Tibial nerve (tissue), 4 donors: ENCODE measurements at regions not wholly inside any gene's neighbourhood (a gene's known extent, or its start where the extent isn't known, plus 50 kb on each side); places are given as distances from the start of the nearest gene placed in this dataset.

Experiments
- DNase-seq, 2 donors: peaks; one replicate each; pipeline ENCODE4 v3.0.0-alpha.2; 2019; ENCODE audit warnings: low spot score in 2 of 2
- H3K27ac ChIP-seq, 4 donors: fragments of 200-600 bp; sonication (generic) in 3 of 4; one replicate each; pipeline ENCODE4 v1.5.1; 2017 to 2019; ENCODE audit warnings: mild to moderate bottlenecking in 1 of 4
- H3K27me3 ChIP-seq, 2 donors: fragments of 200-600 bp; sonication (generic) in 1 of 2; one replicate each; pipeline versions ENCODE4 v1.5.1 to v1.6.0; 2017 to 2019
- H3K36me3 ChIP-seq, 3 donors: fragments of 200-600 bp; sonication (generic); one replicate each; pipeline ENCODE4 v1.5.1; 2018 to 2019
- H3K4me1 ChIP-seq, 4 donors: fragments of 200-600 bp; sonication (generic) in 3 of 4; one replicate each; pipeline ENCODE4 v1.5.1; 2017 to 2019
- H3K4me3 ChIP-seq, 4 donors: fragments of 200-600 bp; sonication (generic) in 3 of 4; one replicate each; pipeline ENCODE4 v1.5.1; 2017 to 2019; ENCODE audit warnings: mild to moderate bottlenecking in 1 of 4, moderate library complexity in 1 of 4
- H3K9me3 ChIP-seq, 4 donors: fragments of 200-600 bp; sonication (generic) in 3 of 4; one replicate each; pipeline ENCODE4 v1.5.1; 2017 to 2019
- CTCF ChIP-seq, 5 experiments: fragments of 200-600 bp in 3 of 5; fragments of 450-650 bp in 2 of 5; sonication (generic) in 3 of 5; IDR thresholded peaks; one replicate each; pipeline ENCODE4 v1.5.1; 2016 to 2019; ENCODE audit warnings: antibody characterized with exemption in 5 of 5, mild to moderate bottlenecking in 3 of 5, moderate library complexity in 2 of 5
- EP300 ChIP-seq, 2 donors: sonication (generic); formaldehyde crosslinking; IDR thresholded peaks; one replicate each; pipeline ENCODE4 v1.6.1; 2017; ENCODE audit warnings: antibody characterized with exemption in 2 of 2, mild to moderate bottlenecking in 1 of 2
- POLR2A ChIP-seq, 2 donors: fragments of 450-650 bp; IDR thresholded peaks; one replicate each; pipeline ENCODE4 v1.6.1; 2017; ENCODE audit warnings: antibody characterized with exemption in 2 of 2, mild to moderate bottlenecking in 2 of 2, moderate library complexity in 2 of 2
- WGBS, 2 donors: methylation state at CpG; one replicate each; pipeline ENCODE4 v1.1.5; 2018; 5-methylcytosine and 5-hydroxymethylcytosine counted together

DNA sequence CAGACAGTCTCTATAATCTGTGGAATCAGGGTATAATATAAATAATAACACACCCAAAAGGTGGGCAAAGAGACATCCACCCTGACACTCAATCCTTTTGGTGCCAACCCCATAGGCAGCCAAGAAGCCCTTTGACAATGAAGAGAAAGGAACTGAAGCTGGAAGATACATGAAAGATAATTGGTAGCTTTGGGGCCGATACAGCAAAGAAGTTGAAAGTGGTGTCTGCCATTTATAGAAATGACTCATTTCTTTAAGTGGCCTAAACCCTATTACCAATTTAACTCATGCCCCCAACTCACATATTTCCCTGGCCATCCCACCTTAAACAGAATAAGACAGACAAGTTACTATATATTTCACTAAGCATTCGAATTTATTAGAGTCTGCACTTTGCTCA is 167.0 kb downstream of the ZC3H11B start:
- TF ChIP-seq POLR2A (IDR thresholded peaks at IDR 0.05) (no peak), EP300 (IDR thresholded peaks at IDR 0.05) (no peak), CTCF (IDR thresholded peaks at IDR 0.05) (no peak)

GRCh38 chr1:219444474-219444873 is 168.4 kb downstream of the ZC3H11B start:
- Histone ChIP-seq H3K4me3 (no peak overlapping the region), H3K27me3 (no peaks in the 10 kb centered on the region), H3K36me3 (no peaks in the 10 kb centered on the region), H3K4me1 (no peaks in the 10 kb centered on the region), H3K27ac (no peak overlapping the region), H3K9me3 (no peaks in the 10 kb centered on the region)
- DNase-seq, result no peak
- 73 to 80% methylated on average over 4 of the region's 4 CpGs for WGBS, 2 donors
- TF ChIP-seq EP300 (IDR thresholded peaks at IDR 0.05) (no peak), POLR2A (IDR thresholded peaks at IDR 0.05) (no peak), CTCF (IDR thresholded peaks at IDR 0.05) (no peak)

More for the DNA sequence above, 167.0 kb downstream of the ZC3H11B start:
- no peaks in the 10 kb centered on the region for H3K27me3 ChIP-seq
- H3K9me3 ChIP-seq, result no peaks in the 10 kb centered on the region
- no peak for DNase-seq
- H3K36me3 ChIP-seq, result no peaks in the 10 kb centered on the region
- H3K27ac ChIP-seq, result no peak overlapping the region
- H3K4me3 ChIP-seq, result no peak overlapping the region
- H3K4me1 ChIP-seq, result no peaks in the 10 kb centered on the region
- whole genome bisulfite sequencing, 2 donors, result 92 to 93% methylated on average over 2 of the region's 2 CpGs

- no peak for TF ChIP-seq POLR2A (IDR thresholded peaks at IDR 0.05)
- TF ChIP-seq EP300 (IDR thresholded peaks at IDR 0.05), result no peak
- TF ChIP-seq CTCF (IDR thresholded peaks at IDR 0.05), result no peak
- Histone ChIP-seq H3K4me3 (no peak overlapping the region), H3K36me3 (no peaks in the 10 kb centered on the region), H3K27ac (no peak overlapping the region), H3K4me1 (no peaks in the 10 kb centered on the region), H3K9me3 (no peaks in the 10 kb centered on the region), H3K27me3 (no peaks in the 10 kb centered on the region)
- WGBS, 2 donors, result 81 to 86% methylated on average over 2 of the region's 2 CpGs
- DNase-seq, result no peak
Measured at GRCh38 chr1:219443763-219444162, 169.1 kb downstream of the ZC3H11B start.

DNA sequence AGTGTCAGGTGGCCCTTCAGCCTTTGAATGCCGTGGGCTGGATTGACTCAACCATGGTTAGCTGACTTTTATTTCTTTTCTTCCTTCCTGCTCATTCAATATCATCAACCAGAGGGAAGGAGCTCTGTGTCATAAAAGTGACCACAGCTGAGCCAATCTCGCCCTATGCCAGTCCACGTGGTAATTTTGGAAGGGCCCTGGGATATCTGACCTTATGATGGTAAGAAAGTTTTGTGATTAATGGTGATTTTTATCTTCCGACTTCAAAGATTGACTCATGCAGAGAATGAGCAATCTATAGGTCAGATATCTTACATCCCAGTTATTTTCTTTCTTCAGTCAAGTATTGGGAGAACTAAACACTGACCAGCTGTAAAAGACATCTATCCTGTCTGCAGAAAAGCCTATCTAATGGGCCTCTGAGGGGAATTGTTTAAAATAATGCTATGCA is 170.3 kb downstream of the ZC3H11B start:
- H3K36me3 ChIP-seq, result no peaks in the 10 kb centered on the region
- no peaks in the 10 kb centered on the region for H3K9me3 ChIP-seq
- H3K4me1 ChIP-seq, result no peaks in the 10 kb centered on the region
- no peak for DNase-seq
- H3K27me3 ChIP-seq, result no peaks in the 10 kb centered on the region
- 47 to 50% methylated on average over 4 of the region's 4 CpGs for WGBS, 2 donors
- H3K27ac ChIP-seq, result no peak overlapping the region
- no peak for TF ChIP-seq CTCF (IDR thresholded peaks at IDR 0.05)
- TF ChIP-seq EP300 (IDR thresholded peaks at IDR 0.05), result no peak
- no peak for TF ChIP-seq POLR2A (IDR thresholded peaks at IDR 0.05)
- no peak overlapping the region for H3K4me3 ChIP-seq

DNA sequence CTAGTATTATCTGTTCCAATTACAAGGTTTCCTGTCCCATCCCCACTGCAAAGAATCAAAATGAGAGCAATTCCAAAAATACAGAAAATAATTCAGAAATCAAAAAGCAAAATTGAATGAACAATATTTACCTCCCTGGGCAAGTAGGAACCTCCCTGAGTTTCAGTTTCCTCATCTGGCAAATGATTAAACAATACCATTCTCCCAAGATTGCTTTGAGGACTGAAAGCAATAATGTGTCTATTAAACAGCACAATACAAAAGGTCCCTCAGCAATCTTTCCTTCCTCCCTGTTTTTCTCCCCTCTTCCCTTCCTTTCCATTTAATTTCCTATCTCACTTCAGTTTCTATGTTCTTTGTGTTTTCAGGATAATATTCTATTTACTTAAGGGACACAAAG is 171.0 kb downstream of the ZC3H11B start:
- TF ChIP-seq POLR2A (IDR thresholded peaks at IDR 0.05), result no peak
- no peak for TF ChIP-seq EP300 (IDR thresholded peaks at IDR 0.05)
- TF ChIP-seq CTCF (IDR thresholded peaks at IDR 0.05), result no peak
- Histone ChIP-seq H3K9me3 (no peaks in the 10 kb centered on the region), H3K27ac (no peak overlapping the region), H3K4me1 (no peaks in the 10 kb centered on the region), H3K36me3 (no peaks in the 10 kb centered on the region), H3K4me3 (no peak overlapping the region), H3K27me3 (no peaks in the 10 kb centered on the region)
- DNase-seq, result no peak
